ENCODE measurements at regions not wholly inside any gene's neighbourhood (a gene's known extent, or its start where the extent isn't known, plus 50 kb on each side); places are given as distances from the start of the nearest gene placed in this dataset.

DNA sequence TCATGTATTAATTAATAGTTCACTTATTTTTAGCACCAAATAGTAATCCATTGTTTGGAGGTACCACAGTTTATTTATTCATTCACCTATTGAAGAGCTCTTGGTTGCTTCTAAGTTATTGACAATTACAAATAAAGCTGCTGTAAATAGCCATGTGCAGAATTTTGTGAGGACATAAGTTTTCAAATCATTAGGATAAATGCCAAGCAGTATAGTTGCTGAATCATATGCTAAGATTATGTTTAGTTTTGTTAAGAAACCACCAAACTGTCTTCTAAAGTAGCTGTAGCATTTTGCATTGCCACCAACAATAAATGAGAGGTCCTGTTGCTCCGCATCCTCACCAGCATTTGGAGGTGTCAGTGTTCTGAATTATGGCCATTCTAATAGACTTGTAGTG lies 2126.8 kb downstream of the PCDH9 start:
- no peak for DNase-seq

DNA sequence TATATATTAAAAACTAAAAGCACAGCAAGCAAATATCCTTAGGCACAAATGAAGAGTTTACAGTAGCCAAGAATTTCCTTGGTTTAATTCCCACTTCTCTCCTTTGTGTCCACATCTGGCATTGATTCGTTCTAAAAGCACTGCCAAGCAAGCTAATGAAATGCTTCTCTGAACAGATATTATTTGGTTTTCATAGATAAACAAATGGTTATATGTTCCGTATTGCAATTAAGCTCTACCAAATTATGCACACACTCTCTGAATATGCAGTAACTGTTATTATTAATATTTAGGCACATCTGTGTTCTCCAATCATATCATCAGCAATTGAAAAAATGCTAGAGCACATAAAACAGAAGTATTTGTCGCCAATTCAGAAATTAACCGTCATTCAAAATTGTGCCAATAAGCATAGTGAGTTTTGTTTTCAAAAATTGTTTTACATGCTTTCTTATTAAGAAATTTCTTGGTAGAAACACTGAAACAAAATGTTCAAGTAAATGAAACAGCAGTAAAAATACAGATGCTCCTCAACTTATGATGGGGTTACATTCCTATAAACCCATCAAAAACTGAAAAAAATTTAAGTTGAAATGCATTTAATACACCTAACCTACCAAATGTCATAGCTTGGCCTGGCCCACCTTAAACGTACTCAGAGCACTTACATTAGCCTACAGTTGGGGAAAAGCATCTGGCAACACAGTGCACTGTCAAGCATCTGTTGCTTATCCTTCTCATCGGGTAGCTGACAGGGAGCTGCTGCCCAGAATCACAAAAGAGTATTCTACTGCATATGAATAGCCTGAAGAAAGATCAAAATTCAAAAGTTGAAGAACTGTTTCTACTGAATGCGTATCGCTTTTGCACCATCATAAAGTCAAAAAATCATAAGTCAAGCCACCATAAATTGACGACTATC lies 2134.7 kb downstream of the PCDH9 start:
- no peak for DNase-seq

DNA sequence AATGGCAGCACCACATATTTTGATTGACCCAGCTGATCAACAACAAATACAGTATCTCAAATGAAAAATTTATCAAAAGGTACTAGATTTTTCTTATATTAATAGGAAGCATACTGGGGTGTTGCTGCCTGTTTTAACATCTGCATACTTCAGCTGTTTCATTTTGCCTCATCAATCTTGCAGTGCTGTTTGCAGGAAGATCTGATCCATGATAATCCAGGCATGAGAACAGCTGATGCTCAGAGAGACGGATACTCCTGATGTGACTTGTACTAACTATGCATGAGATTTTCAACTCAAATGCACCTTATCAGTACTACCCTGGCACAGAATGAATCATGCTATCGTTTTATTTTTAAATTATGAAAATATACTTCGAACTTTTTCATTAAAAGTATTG lies 2136.8 kb downstream of the PCDH9 start:
- no peak for DNase-seq

DNA sequence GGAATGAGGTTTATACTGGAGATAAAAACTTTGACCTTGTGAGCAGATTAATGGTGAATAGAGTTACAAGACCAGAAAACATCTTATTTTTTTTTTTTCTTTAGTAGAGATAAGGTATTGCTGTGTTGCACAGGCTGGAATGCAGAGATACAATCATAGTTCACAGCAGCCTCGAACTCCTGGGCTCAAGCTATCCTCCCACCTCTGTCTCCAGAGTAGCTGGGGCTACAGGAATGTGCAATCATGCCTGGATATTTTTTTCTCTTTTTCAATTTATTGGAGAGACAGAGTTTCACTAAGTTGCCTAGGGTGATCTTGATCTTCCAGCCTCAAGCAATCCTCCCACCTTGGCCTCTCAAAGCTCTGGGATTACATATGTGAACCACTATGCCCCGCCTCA lies 2139.1 kb downstream of the PCDH9 start:
- no peak for DNase-seq

DNA sequence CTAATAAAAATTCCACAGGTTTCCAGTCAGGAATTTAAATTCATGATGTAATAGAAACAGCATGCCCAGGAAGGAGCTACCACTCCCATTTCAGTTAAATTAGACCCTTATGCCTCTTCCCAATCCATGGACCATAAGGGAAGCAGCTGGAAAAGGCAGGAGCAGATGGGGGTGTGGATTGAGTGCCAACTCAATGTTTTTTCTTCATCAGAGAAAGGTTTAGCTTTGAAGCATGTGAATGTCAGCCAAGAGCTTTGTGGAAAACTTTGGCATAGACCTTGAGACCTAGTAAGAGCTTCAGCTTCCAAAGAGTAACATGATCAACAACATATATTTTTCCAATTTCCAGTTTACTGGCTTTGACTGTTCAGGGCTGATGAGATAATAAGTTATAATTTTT lies 2139.9 kb downstream of the PCDH9 start:
- DNase-seq = no peak

DNA sequence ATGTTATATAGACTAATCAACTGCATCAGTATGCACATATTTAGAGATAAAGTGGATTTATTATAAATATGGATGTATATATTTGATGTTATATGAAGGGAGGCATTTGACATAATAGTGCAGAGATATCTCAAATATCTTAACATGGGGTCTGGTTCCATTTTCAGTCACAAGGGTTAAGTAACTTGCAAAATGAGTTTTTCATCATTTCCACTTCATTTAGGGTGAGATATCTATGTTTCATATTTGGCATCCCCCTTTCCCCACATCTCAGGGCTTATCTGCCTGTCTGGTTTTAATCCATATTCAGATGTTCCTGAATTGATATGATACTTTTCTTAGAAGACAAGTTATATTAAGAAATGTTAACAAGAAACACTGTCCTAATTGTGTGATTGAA lies 2141.2 kb downstream of the PCDH9 start:
- DNase-seq = no peak

GRCh38 chr13:65085977-65086376 lies 2144.2 kb downstream of the PCDH9 start:
- DNase-seq = no peak

GRCh38 chr13:65074248-65074647 lies 2155.9 kb downstream of the PCDH9 start:
- DNase-seq = no peak

GRCh38 chr13:65064967-65065366 lies 2165.2 kb downstream of the PCDH9 start:
- no peak for DNase-seq

DNA sequence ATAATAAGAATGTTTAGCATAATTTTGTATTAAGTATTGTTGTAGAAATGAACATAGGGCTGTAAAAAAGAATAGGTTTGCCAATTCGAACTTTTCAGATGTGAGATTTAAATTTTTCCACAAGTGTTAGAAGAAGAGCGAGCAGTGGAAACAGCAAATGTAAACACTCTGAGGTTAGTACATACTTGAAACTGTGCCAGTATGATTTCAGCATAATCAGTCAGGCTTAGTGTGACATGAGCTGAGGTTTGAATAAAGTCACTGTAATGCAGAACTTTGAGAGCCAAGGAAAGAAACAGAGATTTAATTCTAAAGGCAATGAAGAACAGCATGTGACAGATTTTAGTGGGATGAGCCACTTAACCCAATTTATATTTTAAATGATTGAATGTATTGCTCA lies 2166.4 kb downstream of the PCDH9 start:
- DNase-seq = no peak

DNA sequence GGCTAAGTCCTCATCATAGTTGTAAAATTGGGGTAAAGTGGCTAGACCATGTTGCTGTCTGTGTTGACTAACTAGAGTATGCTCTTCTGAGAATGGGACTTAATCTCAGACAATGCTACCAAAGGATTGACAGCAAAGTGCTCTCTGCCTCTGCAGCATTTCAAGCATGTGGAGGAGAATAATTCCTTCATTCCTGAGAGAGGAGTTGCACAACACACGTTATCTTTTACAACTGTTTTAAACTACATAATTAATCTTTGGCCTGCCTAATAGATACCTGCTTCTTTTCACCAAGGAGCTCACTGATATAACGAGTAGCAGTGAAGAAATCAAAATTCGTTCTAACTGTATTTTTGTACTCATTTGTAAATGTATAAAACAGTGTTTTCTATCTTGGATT lies 2172.2 kb downstream of the PCDH9 start:
- DNase-seq = no peak

- DNase-seq = no peak
Observed at GRCh38 chr13:65054277-65054676, 2175.9 kb downstream of the PCDH9 start.

GRCh38 chr13:65036999-65037398 lies 2193.1 kb downstream of the PCDH9 start:
- DNase-seq = no peak

DNA sequence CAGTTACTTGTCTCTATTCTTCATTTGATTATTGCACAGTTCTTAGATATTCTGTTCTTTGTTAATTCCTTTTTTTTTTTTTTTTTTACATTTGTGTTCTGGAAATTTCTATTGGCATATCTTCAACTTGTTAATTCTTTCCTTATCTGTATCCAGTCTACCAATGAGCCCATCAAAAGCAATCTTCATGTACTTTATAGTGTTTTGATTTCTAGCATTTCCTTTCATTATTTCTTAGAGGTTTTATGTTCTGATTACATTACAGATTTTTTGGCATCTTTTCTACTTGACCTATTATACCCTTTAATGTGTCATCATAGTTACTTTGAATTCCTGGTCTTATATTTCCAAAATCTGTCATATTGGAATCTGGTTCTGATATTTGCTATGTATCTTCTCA lies 2194.8 kb downstream of the PCDH9 start:
- DNase-seq = no peak

- no peak for DNase-seq
Observed at GRCh38 chr13:65034266-65034665, 2195.9 kb downstream of the PCDH9 start.

GRCh38 chr13:65032825-65033224 lies 2197.3 kb downstream of the PCDH9 start:
- no peak for DNase-seq

GRCh38 chr13:65028101-65028500 lies 2202.0 kb downstream of the PCDH9 start:
- no peak for DNase-seq

GRCh38 chr13:65026505-65026904 lies 2203.6 kb downstream of the PCDH9 start:
- no peak for DNase-seq

- DNase-seq = no peak
Observed at GRCh38 chr13:65011378-65011777, 2218.8 kb downstream of the PCDH9 start.

DNA sequence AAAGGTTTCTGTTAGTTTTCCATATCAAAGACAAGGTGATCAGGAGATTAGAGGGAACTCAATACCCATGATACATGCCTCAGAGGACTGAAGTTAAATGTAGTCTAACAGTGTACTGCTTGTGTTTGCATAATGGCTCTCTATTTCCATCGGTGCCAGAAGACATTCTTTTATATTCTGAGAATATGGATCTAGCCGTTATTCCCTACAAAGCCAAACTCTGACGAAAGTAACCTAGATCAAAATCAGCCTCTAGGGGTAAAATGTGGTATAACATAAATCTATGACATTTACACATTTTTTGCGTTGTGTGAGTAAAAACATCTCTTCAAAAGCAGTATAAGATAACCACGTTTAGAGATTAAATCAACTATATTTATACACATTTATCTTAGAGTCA lies 2232.7 kb downstream of the PCDH9 start:
- DNase-seq = no peak

GRCh38 chr13:64993514-64994164 lies 2236.5 kb downstream of the PCDH9 start:
- DNase-seq = no peak

DNA sequence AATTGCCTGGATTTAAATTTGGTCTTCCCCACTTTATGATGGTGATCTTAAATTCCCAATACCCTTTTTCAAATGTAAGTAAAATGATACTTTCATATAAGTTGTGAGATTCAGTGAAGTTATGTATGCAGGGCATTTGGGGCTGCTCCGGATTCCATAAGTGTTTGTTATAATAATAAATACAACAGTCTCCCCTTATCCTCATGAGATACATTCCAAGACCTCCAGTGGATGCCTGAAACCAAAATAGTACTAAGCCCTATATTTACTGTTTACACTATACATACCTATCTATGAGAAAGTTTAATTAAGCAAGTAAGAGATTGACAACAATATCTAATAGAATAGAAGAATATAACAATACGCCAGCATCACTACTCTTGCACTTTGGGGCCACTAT lies 2237.8 kb downstream of the PCDH9 start:
- no peak for DNase-seq

GRCh38 chr13:64985075-64985474 lies 2245.1 kb downstream of the PCDH9 start:
- DNase-seq = no peak

DNA sequence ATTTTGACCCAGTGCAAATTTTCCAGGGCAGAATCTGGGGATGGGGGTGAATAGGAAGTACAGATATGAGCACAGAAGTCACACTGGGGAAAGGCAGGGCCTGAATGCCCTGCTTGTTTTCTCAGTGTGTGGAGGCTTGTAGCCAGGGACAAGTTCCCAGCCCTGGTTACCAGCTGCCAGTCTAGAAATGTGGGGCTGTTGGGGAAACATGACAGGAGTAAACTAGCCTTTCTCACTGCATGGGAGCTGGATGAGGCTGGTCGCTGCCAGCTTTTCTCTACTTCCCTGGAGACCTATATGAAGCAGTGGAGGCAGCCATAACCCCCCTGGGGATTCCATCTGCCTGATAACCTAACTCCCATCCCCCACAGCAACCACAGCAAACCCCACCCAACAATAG lies 2267.7 kb downstream of the PCDH9 start:
- no peak for DNase-seq

- DNase-seq = no peak
Observed at GRCh38 chr13:64959276-64959675, 2270.9 kb downstream of the PCDH9 start.

Measured in DMS153 (cell line).